Endothelial cell of umbilical vein (primary cell): ENCODE measurements at regions not wholly inside any gene's neighbourhood (a gene's known extent, or its start where the extent isn't known, plus 50 kb on each side); places are given as distances from the start of the nearest gene placed in this dataset.

Experiments
- BruUV-seq: library from RNA; stranded (reverse); fragments of 400-500 nt; replicated peaks from 2 replicates; lab custom pipeline; 2021; lab: Mats Ljungman, UMichigan
- CTCF ChIA-PET: fragments of 300-600, 350-600 bp; sonication (Branson Sonifier 250); formaldehyde crosslinking; loops from one replicate; lab custom pipeline; 2021; ENCODE audit warnings: antibody characterized with exemption, inconsistent platforms; lab: Charles Lee
- POLR2A ChIA-PET: fragments of 300-600, 350-600 bp; sonication (Branson Sonifier 250); formaldehyde crosslinking; loops from one replicate; lab custom pipeline; 2021; ENCODE audit warnings: antibody characterized with exemption, inconsistent platforms; lab: Charles Lee
- DNase-seq: peaks from one replicate; pipeline ENCODE4 v3.0.0-alpha.2; 2011; ENCODE audit warnings: low read depth, low spot score
- FAIRE-seq: peaks from 2 replicates; lab custom pipeline; 2011; peaks lifted over from hg19 to GRCh38; lab: Jason Lieb, UNC
- H2AFZ ChIP-seq: 2 replicates; pipeline ENCODE4 v1.6.0; 2012; ENCODE audit warnings: low read depth, low read length, control low read depth, inconsistent platforms
- H3K27ac ChIP-seq: 2 replicates; pipeline ENCODE4 v1.5.1; 2011; ENCODE audit warnings: low read depth, mild to moderate bottlenecking, control low read depth, low read length, moderate library complexity; ENCODE audit not compliant: insufficient read depth
- H3K27me3 ChIP-seq, 2 experiments: 2 replicates each; pipeline versions ENCODE4 v1.6.0 to v1.6.1; 2011; ENCODE audit warnings: low read length in 2 of 2, mixed read lengths in 1 of 2; ENCODE audit not compliant: control insufficient read depth in 2 of 2, insufficient read depth in 2 of 2
- H3K36me3 ChIP-seq, 2 experiments: 2 replicates in 1 of 2; 3 replicates in 1 of 2; pipeline ENCODE4 v1.5.1; 2011; ENCODE audit warnings: low read length in 2 of 2, mild to moderate bottlenecking in 1 of 2, moderate library complexity in 1 of 2; ENCODE audit not compliant: control insufficient read depth in 2 of 2, insufficient read depth in 2 of 2; ENCODE audit errors: extremely low read depth in 1 of 2
- H3K4me1 ChIP-seq: 3 replicates; pipeline ENCODE4 v1.5.1; 2011; ENCODE audit warnings: mild to moderate bottlenecking, low read length; ENCODE audit not compliant: control insufficient read depth, insufficient read depth; ENCODE audit errors: extremely low read depth
- H3K4me2 ChIP-seq: 2 replicates; pipeline ENCODE4 v1.6.1; 2011; ENCODE audit warnings: low read length, control low read depth, mixed read lengths; ENCODE audit not compliant: insufficient read depth
- H3K4me3 ChIP-seq, 3 experiments: fragments of 200-600 bp in 1 of 3; sonication (generic), shearing (Covaris generic) in 1 of 3; replicated peaks in 1 of 3; 2 replicates each; pipeline ENCODE4 v1.5.1; 2011 to 2016; ENCODE audit warnings: control low read depth in 3 of 3, low read length in 3 of 3, mild to moderate bottlenecking in 2 of 3, inconsistent platforms in 1 of 3, low read depth in 1 of 3, moderate library complexity in 1 of 3; ENCODE audit not compliant: insufficient read depth in 1 of 3
- H3K79me2 ChIP-seq: 2 replicates; pipeline ENCODE4 v1.6.0; 2012; ENCODE audit warnings: low read length, inconsistent platforms; ENCODE audit not compliant: control insufficient read depth, insufficient read depth
- H3K9ac ChIP-seq: replicated peaks from 2 replicates; pipeline ENCODE3; 2011; ENCODE audit warnings: low read length, control low read depth; ENCODE audit not compliant: insufficient read depth; ENCODE audit errors: extremely low read depth
- H3K9me1 ChIP-seq: replicated peaks from 3 replicates; pipeline ENCODE4 v1.6.0; 2011; ENCODE audit warnings: mild to moderate bottlenecking, low read length; ENCODE audit not compliant: control insufficient read depth, insufficient read depth; ENCODE audit errors: extremely low read depth
- H3K9me3 ChIP-seq: replicated peaks from 2 replicates; pipeline ENCODE4 v1.5.1; 2012; ENCODE audit warnings: low read length, inconsistent platforms; ENCODE audit not compliant: control insufficient read depth, insufficient read depth
- H4K20me1 ChIP-seq: replicated peaks from 2 replicates; pipeline ENCODE3; 2011; ENCODE audit warnings: mild to moderate bottlenecking, low read length; ENCODE audit not compliant: control insufficient read depth, insufficient read depth; ENCODE audit errors: extremely low read depth
- EZH2 ChIP-seq: IDR thresholded peaks from 2 replicates; pipeline ENCODE4 v1.6.1; 2012; ENCODE audit warnings: borderline replicate concordance, low read depth, mild to moderate bottlenecking, moderate library complexity, low read length, inconsistent platforms; ENCODE audit not compliant: severe bottlenecking
- FOS ChIP-seq: IDR thresholded peaks from 2 replicates; pipeline ENCODE4 v1.6.1; 2011; ENCODE audit warnings: mild to moderate bottlenecking, low read length, moderate library complexity, borderline replicate concordance; ENCODE audit not compliant: insufficient read depth
- GATA2 ChIP-seq: IDR thresholded peaks from 2 replicates; pipeline ENCODE4 v1.7.0; 2011; ENCODE audit warnings: low read depth, mild to moderate bottlenecking, moderate library complexity, mixed read lengths, low read length; ENCODE audit not compliant: insufficient read length, insufficient read depth
- JUN ChIP-seq: IDR thresholded peaks from 2 replicates; pipeline ENCODE4 v1.6.1; 2011; ENCODE audit warnings: borderline replicate concordance, low read depth; ENCODE audit not compliant: insufficient read length, insufficient read depth
- MYC ChIP-seq: IDR thresholded peaks from one replicate; pipeline ENCODE4 v1.6.1; 2011; ENCODE audit warnings: mild to moderate bottlenecking, low read depth, low read length
- POLR2A ChIP-seq: IDR thresholded peaks from 2 replicates; pipeline ENCODE4 v1.6.1; 2012; ENCODE audit warnings: low read depth, mild to moderate bottlenecking, control low read depth, low read length
- POLR2AphosphoS5 ChIP-seq: IDR thresholded peaks from 2 replicates; pipeline ENCODE4 v1.6.1; 2012; ENCODE audit warnings: low read depth, mild to moderate bottlenecking, control low read depth, low read length, moderate library complexity; ENCODE audit not compliant: insufficient read depth
- dilution Hi-C: fragments of 300-500 bp; cut with MboI; formaldehyde crosslinking; loops from one replicate; pipeline ENCODE4 v1.15.0; 2019; ENCODE audit warnings: low sequenced_read_pairs; ENCODE audit not compliant: extremely low pct_ligation_motif_present
- intact Hi-C: fragments of 100-400 bp; cut with micrococcal nuclease; formaldehyde crosslinking; loops from one replicate; pipeline ENCODE4 v1.10.0; 2022
- TF ChIP-seq, protein P1 (sequence below): IDR thresholded peaks from 2 replicates; pipeline ENCODE4 v1.6.1; 2011; ENCODE audit not compliant: insufficient read depth, insufficient read length
- TF ChIP-seq, protein P2 (sequence below), 2 donors: IDR thresholded peaks; 1 replicate in 1 of 2; 2 replicates in 1 of 2; pipeline ENCODE4 v1.5.1; 2011; ENCODE audit warnings: low read length in 2 of 2, mild to moderate bottlenecking in 2 of 2, moderate library complexity in 2 of 2, control low read depth in 1 of 2, inconsistent platforms in 1 of 2, low read depth in 1 of 2; ENCODE audit not compliant: insufficient read depth in 1 of 2; ENCODE audit errors: extremely low read depth in 1 of 2

GRCh38 chr2:118295592-118296390, 207.5 kb downstream of the INSIG2 start:
- Histone ChIP-seq H3K27me3 (no peaks in the 10 kb centered on the region), H3K4me3 (no peak overlapping the region), H3K36me3 (no peaks in the 10 kb centered on the region), H2AFZ (no peak overlapping the region), H3K9ac (no peak overlapping the region), H3K9me1 (no peaks in the 10 kb centered on the region), H3K79me2 (no peaks in the 10 kb centered on the region), H4K20me1 (no peaks in the 10 kb centered on the region), H3K4me2 (no peak overlapping the region), H3K4me1 (no peaks in the 10 kb centered on the region), H3K27ac (no peak overlapping the region), H3K9me3 (no peaks in the 10 kb centered on the region)
- POLR2A ChIA-PET, result no interaction called here
- intact Hi-C loops (no loop called here), dilution Hi-C loops (no loop called here)
- BruUV-seq, result no TSS peak
- no peak for TF ChIP-seq POLR2AphosphoS5
- TF ChIP-seq JUN, result no peak
- no peak for TF ChIP-seq GATA2
- TF ChIP-seq, protein P1, sequence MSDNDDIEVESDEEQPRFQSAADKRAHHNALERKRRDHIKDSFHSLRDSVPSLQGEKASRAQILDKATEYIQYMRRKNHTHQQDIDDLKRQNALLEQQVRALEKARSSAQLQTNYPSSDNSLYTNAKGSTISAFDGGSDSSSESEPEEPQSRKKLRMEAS, result no peak
- TF ChIP-seq MYC, result no peak
- TF ChIP-seq FOS, result no peak
- no peak for TF ChIP-seq POLR2A
- TF ChIP-seq, protein P2, sequence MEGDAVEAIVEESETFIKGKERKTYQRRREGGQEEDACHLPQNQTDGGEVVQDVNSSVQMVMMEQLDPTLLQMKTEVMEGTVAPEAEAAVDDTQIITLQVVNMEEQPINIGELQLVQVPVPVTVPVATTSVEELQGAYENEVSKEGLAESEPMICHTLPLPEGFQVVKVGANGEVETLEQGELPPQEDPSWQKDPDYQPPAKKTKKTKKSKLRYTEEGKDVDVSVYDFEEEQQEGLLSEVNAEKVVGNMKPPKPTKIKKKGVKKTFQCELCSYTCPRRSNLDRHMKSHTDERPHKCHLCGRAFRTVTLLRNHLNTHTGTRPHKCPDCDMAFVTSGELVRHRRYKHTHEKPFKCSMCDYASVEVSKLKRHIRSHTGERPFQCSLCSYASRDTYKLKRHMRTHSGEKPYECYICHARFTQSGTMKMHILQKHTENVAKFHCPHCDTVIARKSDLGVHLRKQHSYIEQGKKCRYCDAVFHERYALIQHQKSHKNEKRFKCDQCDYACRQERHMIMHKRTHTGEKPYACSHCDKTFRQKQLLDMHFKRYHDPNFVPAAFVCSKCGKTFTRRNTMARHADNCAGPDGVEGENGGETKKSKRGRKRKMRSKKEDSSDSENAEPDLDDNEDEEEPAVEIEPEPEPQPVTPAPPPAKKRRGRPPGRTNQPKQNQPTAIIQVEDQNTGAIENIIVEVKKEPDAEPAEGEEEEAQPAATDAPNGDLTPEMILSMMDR (IDR thresholded peaks at IDR 0.05; ENCODE audit: extremely low read depth in 1 of 2, insufficient read depth in 1 of 2, low read depth in 1 of 2, low read length in 2 of 2), result no peak
- no peak for TF ChIP-seq EZH2
- CTCF ChIA-PET, result no interaction called here
- FAIRE-seq (no peak), DNase-seq (no peak)
